ENCODE measurements at regions not wholly inside any gene's neighbourhood (a gene's known extent, or its start where the extent isn't known, plus 50 kb on each side); places are given as distances from the start of the nearest gene placed in this dataset.

DNA sequence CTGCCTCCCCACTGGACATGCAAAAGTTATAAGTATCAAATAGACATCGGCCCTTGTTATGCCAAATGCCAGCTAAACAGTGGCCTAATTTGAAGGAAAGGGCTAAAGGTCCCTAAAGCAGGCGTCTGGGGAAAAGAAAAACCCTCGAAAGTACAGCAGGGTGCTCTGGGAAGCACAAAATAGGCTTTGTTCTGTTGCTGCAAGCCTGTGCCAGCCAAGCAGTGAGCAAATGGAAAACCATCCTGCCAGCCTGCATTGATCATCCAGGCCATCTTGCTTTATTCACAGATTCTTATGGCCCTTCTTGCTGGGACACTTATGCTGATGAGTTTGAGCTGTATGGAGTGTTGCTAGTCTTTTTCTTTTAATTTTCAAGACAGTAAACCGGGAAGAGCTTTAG is 62.2 kb upstream of the PLEKHG1 start:
- no TSS peak for BruUV-seq (replicated peaks)
- TF ChIP-seq, protein P1, sequence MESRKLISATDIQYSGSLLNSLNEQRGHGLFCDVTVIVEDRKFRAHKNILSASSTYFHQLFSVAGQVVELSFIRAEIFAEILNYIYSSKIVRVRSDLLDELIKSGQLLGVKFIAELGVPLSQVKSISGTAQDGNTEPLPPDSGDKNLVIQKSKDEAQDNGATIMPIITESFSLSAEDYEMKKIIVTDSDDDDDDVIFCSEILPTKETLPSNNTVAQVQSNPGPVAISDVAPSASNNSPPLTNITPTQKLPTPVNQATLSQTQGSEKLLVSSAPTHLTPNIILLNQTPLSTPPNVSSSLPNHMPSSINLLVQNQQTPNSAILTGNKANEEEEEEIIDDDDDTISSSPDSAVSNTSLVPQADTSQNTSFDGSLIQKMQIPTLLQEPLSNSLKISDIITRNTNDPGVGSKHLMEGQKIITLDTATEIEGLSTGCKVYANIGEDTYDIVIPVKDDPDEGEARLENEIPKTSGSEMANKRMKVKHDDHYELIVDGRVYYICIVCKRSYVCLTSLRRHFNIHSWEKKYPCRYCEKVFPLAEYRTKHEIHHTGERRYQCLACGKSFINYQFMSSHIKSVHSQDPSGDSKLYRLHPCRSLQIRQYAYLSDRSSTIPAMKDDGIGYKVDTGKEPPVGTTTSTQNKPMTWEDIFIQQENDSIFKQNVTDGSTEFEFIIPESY (IDR thresholded peaks at IDR 0.05; ENCODE audit: extremely low read depth, insufficient replicate concordance, low read length) = no peak
- TF ChIP-seq, protein P2, sequence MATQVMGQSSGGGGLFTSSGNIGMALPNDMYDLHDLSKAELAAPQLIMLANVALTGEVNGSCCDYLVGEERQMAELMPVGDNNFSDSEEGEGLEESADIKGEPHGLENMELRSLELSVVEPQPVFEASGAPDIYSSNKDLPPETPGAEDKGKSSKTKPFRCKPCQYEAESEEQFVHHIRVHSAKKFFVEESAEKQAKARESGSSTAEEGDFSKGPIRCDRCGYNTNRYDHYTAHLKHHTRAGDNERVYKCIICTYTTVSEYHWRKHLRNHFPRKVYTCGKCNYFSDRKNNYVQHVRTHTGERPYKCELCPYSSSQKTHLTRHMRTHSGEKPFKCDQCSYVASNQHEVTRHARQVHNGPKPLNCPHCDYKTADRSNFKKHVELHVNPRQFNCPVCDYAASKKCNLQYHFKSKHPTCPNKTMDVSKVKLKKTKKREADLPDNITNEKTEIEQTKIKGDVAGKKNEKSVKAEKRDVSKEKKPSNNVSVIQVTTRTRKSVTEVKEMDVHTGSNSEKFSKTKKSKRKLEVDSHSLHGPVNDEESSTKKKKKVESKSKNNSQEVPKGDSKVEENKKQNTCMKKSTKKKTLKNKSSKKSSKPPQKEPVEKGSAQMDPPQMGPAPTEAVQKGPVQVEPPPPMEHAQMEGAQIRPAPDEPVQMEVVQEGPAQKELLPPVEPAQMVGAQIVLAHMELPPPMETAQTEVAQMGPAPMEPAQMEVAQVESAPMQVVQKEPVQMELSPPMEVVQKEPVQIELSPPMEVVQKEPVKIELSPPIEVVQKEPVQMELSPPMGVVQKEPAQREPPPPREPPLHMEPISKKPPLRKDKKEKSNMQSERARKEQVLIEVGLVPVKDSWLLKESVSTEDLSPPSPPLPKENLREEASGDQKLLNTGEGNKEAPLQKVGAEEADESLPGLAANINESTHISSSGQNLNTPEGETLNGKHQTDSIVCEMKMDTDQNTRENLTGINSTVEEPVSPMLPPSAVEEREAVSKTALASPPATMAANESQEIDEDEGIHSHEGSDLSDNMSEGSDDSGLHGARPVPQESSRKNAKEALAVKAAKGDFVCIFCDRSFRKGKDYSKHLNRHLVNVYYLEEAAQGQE (IDR thresholded peaks at IDR 0.05; ENCODE audit: low read depth) = no peak
- no peak for TF ChIP-seq RAD21 (IDR thresholded peaks at IDR 0.05; ENCODE audit: low read depth)
- TF ChIP-seq TCF7L2 (IDR thresholded peaks at IDR 0.05; ENCODE audit: borderline replicate concordance, extremely low read depth, insufficient read depth, insufficient read length) = no peak
- no peak for TF ChIP-seq EZH2phosphoT487 (IDR thresholded peaks at IDR 0.05; ENCODE audit: borderline replicate concordance)
- no peak for TF ChIP-seq POLR2AphosphoS5 (IDR thresholded peaks at IDR 0.05; ENCODE audit: low read depth, low read length)
- TF ChIP-seq CBX3 (IDR thresholded peaks at IDR 0.05; ENCODE audit: low read depth) = no peak
- TF ChIP-seq JUND (IDR thresholded peaks at IDR 0.05) = no peak
- no peak for TF ChIP-seq POLR2A (IDR thresholded peaks at IDR 0.05; ENCODE audit: borderline replicate concordance, extremely low read depth, insufficient read depth, insufficient read length)
- TF ChIP-seq EZH2 (IDR thresholded peaks at IDR 0.05) = no peak
- Histone ChIP-seq H3K9me3 (ENCODE audit: control insufficient read depth in 1 of 2, insufficient read depth in 1 of 2, low read depth in 1 of 2, low read length in 2 of 2) (no peaks in the 10 kb centered on the region), H3K36me3 (ENCODE audit: control insufficient read depth in 1 of 2, insufficient read depth in 2 of 2, low read length in 2 of 2) (no peaks in the 10 kb centered on the region), H2AFZ (ENCODE audit: low read depth, low read length, poor library complexity, severe bottlenecking) (no peak overlapping the region), H3K4me2 (ENCODE audit: low read length) (no peak overlapping the region), H4K20me1 (ENCODE audit: insufficient read depth) (no peaks in the 10 kb centered on the region), H3K79me2 (ENCODE audit: insufficient read depth, low read length) (no peaks in the 10 kb centered on the region), H3K27me3 (ENCODE audit: insufficient read depth, low read length) (no peaks in the 10 kb centered on the region), H3K27ac (ENCODE audit: low read depth, low read length) (no peak overlapping the region), H3K9ac (ENCODE audit: low read length) (no peak overlapping the region), H3K4me1 (ENCODE audit: control insufficient read depth in 1 of 2, insufficient read depth in 2 of 2, low read length in 2 of 2) (no peaks in the 10 kb centered on the region), H3K4me3 (replicated peaks in 1 of 2; ENCODE audit: low read depth in 1 of 2, low read length in 2 of 2) (no peak overlapping the region), H3K9me2 (ENCODE audit: insufficient read depth) (no peaks in the 10 kb centered on the region)
- ChIA-PET POLR2A (interaction anchor here (0.6 kb wide), 1 partner anchor 269 kb away, joined by 3 read pairs; no protein-coding TSS in a partner anchor), RAD21 (ENCODE audit: low non-redundant PET in 1 of 2, low total read pairs in 2 of 2, uncharacterized antibody in 2 of 2, unreplicated experiment in 2 of 2) (no interaction called here), CTCF (no interaction called here)
- ATAC-seq (no peak), DNase-seq (ENCODE audit: low read depth, low spot score) (no peak)
- intact Hi-C loops (cut with micrococcal nuclease) = no loop called here
